22Rv1 (cell line): ENCODE measurements at regions not wholly inside any gene's neighbourhood (a gene's known extent, or its start where the extent isn't known, plus 50 kb on each side); places are given as distances from the start of the nearest gene placed in this dataset.
"Not testable (repeated sequence)": the region's sequence is repeated elsewhere in the genome, so short reads cannot be mapped to it uniquely, and the experiment has no call there.

Experiments
- H3K27ac ChIP-seq: fragments of 450-650 bp; 2 replicates; pipeline ENCODE4 v1.5.1; 2017
- CTCF ChIP-seq: fragments of 450-650 bp; IDR thresholded peaks from 2 replicates; pipeline ENCODE4 v1.5.1; 2017; ENCODE audit warnings: mild to moderate bottlenecking
- ZFX ChIP-seq: fragments of 450-650 bp; IDR thresholded peaks from 2 replicates; pipeline ENCODE4 v1.6.1; 2017; ENCODE audit warnings: antibody characterized with exemption, borderline replicate concordance

- TF ChIP-seq ZFX (no peak), CTCF (no peak)
- no peak overlapping the region for H3K27ac ChIP-seq
Measured at GRCh38 chrX:88072339-88073030, 554.9 kb downstream of the KLHL4 start.

- no peak overlapping the region for H3K27ac ChIP-seq
- TF ChIP-seq CTCF (no peak), ZFX (no peak)
Measured at GRCh38 chrX:88101968-88102367, 584.4 kb downstream of the KLHL4 start.

GRCh38 chrX:88135735-88136134 is 611.3 kb upstream of the CPXCR1 start:
- TF ChIP-seq CTCF (peak; percentile 33), ZFX (no peak)
- no peak overlapping the region for H3K27ac ChIP-seq

- TF ChIP-seq ZFX (no peak), CTCF (no peak)
- no peak overlapping the region for H3K27ac ChIP-seq
Measured at GRCh38 chrX:88136328-88136727, 610.7 kb upstream of the CPXCR1 start.

- TF ChIP-seq ZFX, result no peak
- no peak for TF ChIP-seq CTCF
- no peak overlapping the region for H3K27ac ChIP-seq
Measured at GRCh38 chrX:88146577-88146976, 600.4 kb upstream of the CPXCR1 start.

- TF ChIP-seq ZFX (no peak), CTCF (no peak)
- H3K27ac ChIP-seq, result no peak overlapping the region
Measured at GRCh38 chrX:88170553-88170952, 576.5 kb upstream of the CPXCR1 start.

GRCh38 chrX:88173932-88174440 is 573.0 kb upstream of the CPXCR1 start:
- H3K27ac ChIP-seq, result not testable (repeated sequence)

GRCh38 chrX:88202149-88202548 is 544.9 kb upstream of the CPXCR1 start:
- TF ChIP-seq ZFX (no peak), CTCF (no peak)
- no peak overlapping the region for H3K27ac ChIP-seq
